ENCODE measurements at regions not wholly inside any gene's neighbourhood (a gene's known extent, or its start where the extent isn't known, plus 50 kb on each side); places are given as distances from the start of the nearest gene placed in this dataset.

- no peak for TF ChIP-seq CTCF (conservative IDR thresholded peaks at IDR 0.05; ENCODE audit: low read depth, low read length)
- DNase-seq (ENCODE audit: low read depth): no peak
- no peak overlapping the region for H3K4me3 ChIP-seq (ENCODE audit: low read depth, low read length)
Measured at GRCh38 chr10:78353636-78354035, 320.0 kb downstream of the RPS24 start.

DNA sequence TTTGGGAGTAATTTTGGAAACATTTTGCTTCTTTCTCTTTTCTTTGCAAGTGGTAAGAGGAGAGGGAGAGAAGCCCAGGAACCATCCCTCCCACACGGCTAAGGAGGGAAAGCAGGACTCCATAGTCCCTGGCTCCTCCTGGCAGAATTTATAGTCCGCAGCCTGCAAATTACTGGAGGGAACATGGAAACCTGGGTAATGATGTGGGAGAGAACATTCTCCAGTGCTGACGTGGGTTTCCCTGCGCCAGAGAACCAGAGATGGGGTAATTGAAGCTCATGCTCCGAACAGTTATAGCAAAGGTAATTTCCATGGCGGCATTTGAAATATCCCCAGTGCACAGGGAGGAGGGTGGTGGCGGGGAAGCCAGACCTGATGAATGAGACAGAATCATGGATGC is 320.4 kb downstream of the RPS24 start:
- TF ChIP-seq CTCF (conservative IDR thresholded peaks at IDR 0.05; ENCODE audit: low read depth, low read length): no peak
- no peak overlapping the region for H3K4me3 ChIP-seq (ENCODE audit: low read depth, low read length)
- no peak for DNase-seq (ENCODE audit: low read depth)

DNA sequence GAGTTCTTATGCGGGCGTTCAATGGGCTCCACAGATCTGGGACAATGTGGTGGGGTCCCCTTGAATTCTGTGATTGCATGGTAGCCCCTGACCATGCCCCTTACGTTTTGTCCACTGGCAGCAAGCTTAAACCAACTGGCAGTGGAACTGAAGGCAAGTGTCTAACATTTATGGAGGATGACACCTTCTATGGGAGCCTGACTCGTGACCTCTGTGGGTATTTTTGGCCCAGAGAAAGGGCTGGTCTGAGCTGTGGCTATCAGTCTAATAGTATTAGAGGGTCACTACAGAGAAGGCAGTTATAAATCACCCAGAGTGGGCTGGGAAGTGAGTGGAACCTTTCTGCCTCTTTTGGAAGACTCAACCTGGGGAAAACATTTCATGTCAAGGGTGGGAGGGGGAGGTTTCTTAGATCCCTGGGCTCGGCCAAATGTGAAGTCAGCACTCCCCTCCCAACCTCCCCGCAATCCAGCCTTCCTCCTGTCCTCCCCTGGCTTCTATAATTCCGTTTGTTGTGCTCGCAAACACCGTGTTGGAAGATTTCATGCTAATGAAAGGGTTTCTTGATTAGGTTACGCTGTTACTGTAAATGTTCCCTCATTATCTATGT is 322.7 kb downstream of the RPS24 start:
- no peak overlapping the region for H3K4me3 ChIP-seq (ENCODE audit: low read depth, low read length)
- no peak for DNase-seq (ENCODE audit: low read depth)
- TF ChIP-seq CTCF (conservative IDR thresholded peaks at IDR 0.05; ENCODE audit: low read depth, low read length): no peak

DNA sequence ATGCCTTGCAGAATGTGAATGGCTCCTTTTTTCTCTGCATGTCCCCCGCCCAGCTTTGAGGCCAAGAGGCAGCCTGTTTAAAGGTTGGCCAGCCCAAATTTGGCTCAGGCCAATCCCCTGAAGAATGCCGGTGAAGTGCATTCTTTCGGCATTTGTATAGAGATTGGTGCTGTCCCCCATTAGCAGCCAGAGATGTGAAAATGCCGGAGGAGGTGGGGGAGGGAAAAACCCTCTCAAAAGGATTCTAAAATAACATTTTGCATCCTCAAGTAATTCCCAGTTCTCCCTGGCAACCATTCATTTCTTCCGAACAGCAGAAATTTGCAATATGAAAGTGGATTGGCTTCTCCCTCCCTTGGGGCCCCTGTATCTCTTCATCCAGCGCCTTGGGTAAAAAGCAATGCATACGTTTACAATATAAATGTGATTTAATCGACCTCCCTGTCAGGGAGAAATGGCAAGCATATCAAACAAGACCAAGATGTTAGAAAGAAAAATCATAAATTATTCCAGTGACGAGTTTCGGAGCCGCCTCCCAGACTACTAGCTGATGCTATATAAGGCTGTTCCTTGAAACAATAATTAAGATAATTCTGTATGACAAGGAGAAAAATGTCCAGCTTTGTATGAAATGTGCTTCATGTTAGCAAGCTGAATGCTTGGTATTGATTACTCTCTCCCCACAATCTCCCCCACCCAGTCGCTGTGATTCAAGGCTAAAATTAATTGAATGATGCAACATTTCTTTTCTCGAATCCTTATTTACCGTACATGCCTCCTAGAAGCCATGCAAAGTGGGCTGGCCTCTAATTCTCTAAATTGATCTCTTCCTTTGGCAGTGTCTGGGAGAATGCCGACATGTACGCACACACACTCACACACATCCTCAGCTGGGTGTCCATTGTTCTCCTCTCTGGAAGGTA is 323.7 kb downstream of the RPS24 start:
- no peak for TF ChIP-seq CTCF (conservative IDR thresholded peaks at IDR 0.05; ENCODE audit: low read depth, low read length)
- H3K4me3 ChIP-seq (ENCODE audit: low read depth, low read length): no peak overlapping the region
- no peak for DNase-seq (ENCODE audit: low read depth)

- TF ChIP-seq CTCF (conservative IDR thresholded peaks at IDR 0.05; ENCODE audit: low read depth, low read length): no peak
- H3K4me3 ChIP-seq (ENCODE audit: low read depth, low read length): no peak overlapping the region
- no peak for DNase-seq (ENCODE audit: low read depth)
Measured at GRCh38 chr10:78358351-78358750, 324.7 kb downstream of the RPS24 start.

- no peak for DNase-seq (ENCODE audit: low read depth)
- no peak overlapping the region for H3K4me3 ChIP-seq (ENCODE audit: low read depth, low read length)
- TF ChIP-seq CTCF (conservative IDR thresholded peaks at IDR 0.05; ENCODE audit: low read depth, low read length): no peak
Measured at GRCh38 chr10:78358982-78359381, 325.3 kb downstream of the RPS24 start.

Data from epithelial cell of proximal tubule (primary cell).